Adrenal gland (tissue), 9 donors: ENCODE measurements at regions not wholly inside any gene's neighbourhood (a gene's known extent, or its start where the extent isn't known, plus 50 kb on each side); places are given as distances from the start of the nearest gene placed in this dataset.

Experiments
- DNase-seq, 7 donors: peaks; one replicate each; pipeline ENCODE4 v3.0.0-alpha.2; 2019 to 2020
- H3K27ac ChIP-seq, 5 donors: fragments of 200-600 bp; sonication (generic) in 4 of 5; 1 replicate in 3 of 5; 2 replicates in 2 of 5; pipeline versions ENCODE4 v1.5.1 to v1.8.0; 2016 to 2020; ENCODE audit warnings: mild to moderate bottlenecking in 1 of 5
- H3K27me3 ChIP-seq: fragments of 200-600 bp; 2 replicates; pipeline ENCODE4 v1.8.0; 2021
- H3K36me3 ChIP-seq, 2 donors: fragments of 200-600 bp; replicated peaks in 1 of 2; 1 replicate in 1 of 2; 2 replicates in 1 of 2; pipeline versions ENCODE4 v1.5.1 to v1.8.0; 2018 to 2022
- H3K4me1 ChIP-seq, 2 donors: fragments of 200-600 bp; replicated peaks in 1 of 2; 1 replicate in 1 of 2; 2 replicates in 1 of 2; pipeline versions ENCODE4 v1.5.1 to v1.8.0; 2018 to 2021
- H3K4me3 ChIP-seq, 4 donors: fragments of 200-600 bp; sonication (generic) in 3 of 4; one replicate each; pipeline ENCODE4 v1.5.1; 2016 to 2018
- H3K9me3 ChIP-seq, 3 donors: fragments of 200-600 bp; sonication (generic) in 1 of 3; replicated peaks in 1 of 3; 1 replicate in 2 of 3; 2 replicates in 1 of 3; pipeline versions ENCODE4 v1.5.1 to v1.8.0; 2016 to 2021
- POLR2A ChIP-seq, 2 donors: fragments of 450-650 bp; IDR thresholded peaks; one replicate each; pipeline ENCODE4 v1.6.1; 2017; ENCODE audit warnings: antibody characterized with exemption in 2 of 2, mild to moderate bottlenecking in 2 of 2, moderate library complexity in 1 of 2
- WGBS, 4 donors: extraction: QIAGEN DNeasy Blood & Tissue Kit in 2 of 4; methylation state at CpG; one replicate each; pipeline versions ENCODE4 v1.1.5 to v1.1.7; 2013 to 2017; 5-methylcytosine and 5-hydroxymethylcytosine counted together
- intact Hi-C, 2 donors: fragments of 100-400 bp; cut with DNase I; formaldehyde crosslinking; loops; one replicate each; pipeline versions ENCODE4 v1.14.1 to v1.15.0; 2022 to 2023
- TF ChIP-seq, protein P1 (sequence below), 6 experiments: fragments of 450-650 bp in 4 of 6; fragments of 200-600 bp in 2 of 6; sonication (generic) in 1 of 6; IDR thresholded peaks; 1 replicate in 5 of 6; 2 replicates in 1 of 6; pipeline versions ENCODE4 v1.5.1 to v1.8.0; 2016 to 2021; ENCODE audit warnings: antibody characterized with exemption in 6 of 6, mild to moderate bottlenecking in 2 of 6, moderate library complexity in 1 of 6
- donor health status: healthy with polysubstance abuse.
- donor health status: Bipolar disorder and iron deficiency.
- donor health status: DM: yes; HTN: yes; CAD: no.
- donor health status: DM: no; HTN: no; CAD: no.
- donor health status: DM: no; HTN: no; CAD: no.

DNA sequence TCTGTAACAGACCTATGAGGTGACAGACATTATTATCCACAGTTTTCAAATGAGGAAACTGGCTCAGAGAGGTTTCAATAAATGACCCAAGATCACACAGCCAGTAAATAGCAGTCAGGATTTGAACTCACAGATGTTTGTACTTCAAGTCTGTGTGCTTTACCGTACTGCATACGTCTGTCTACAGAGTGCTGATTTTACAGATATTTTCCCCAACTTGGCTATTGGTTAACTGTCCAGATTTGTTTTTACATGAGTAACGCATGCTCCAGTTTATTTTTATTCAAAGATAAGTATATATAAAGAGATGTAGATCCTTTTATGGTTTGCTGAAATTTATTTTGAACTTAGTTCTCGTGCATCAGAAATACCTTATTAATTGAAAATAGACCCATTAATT lies 65.7 kb upstream of the SLC38A2 start:
- no peaks in the 10 kb centered on the region for H3K27me3 ChIP-seq
- WGBS, 4 donors: 87 to 93% (median 90%) methylated on average over 4 of the region's 4 CpGs
- TF ChIP-seq POLR2A (IDR thresholded peaks at IDR 0.05): no peak
- TF ChIP-seq, protein P1, sequence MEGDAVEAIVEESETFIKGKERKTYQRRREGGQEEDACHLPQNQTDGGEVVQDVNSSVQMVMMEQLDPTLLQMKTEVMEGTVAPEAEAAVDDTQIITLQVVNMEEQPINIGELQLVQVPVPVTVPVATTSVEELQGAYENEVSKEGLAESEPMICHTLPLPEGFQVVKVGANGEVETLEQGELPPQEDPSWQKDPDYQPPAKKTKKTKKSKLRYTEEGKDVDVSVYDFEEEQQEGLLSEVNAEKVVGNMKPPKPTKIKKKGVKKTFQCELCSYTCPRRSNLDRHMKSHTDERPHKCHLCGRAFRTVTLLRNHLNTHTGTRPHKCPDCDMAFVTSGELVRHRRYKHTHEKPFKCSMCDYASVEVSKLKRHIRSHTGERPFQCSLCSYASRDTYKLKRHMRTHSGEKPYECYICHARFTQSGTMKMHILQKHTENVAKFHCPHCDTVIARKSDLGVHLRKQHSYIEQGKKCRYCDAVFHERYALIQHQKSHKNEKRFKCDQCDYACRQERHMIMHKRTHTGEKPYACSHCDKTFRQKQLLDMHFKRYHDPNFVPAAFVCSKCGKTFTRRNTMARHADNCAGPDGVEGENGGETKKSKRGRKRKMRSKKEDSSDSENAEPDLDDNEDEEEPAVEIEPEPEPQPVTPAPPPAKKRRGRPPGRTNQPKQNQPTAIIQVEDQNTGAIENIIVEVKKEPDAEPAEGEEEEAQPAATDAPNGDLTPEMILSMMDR (IDR thresholded peaks at IDR 0.05): no peak
- peaks cover 8 to 16% of the 10 kb centered on the region in 2 donors for H3K4me1 ChIP-seq
- DNase-seq: no peak
- intact Hi-C loops: no loop called here
- H3K36me3 ChIP-seq: no peaks in the 10 kb centered on the region
- H3K27ac ChIP-seq: no peak overlapping the region
- no peak overlapping the region for H3K4me3 ChIP-seq
- no peaks in the 10 kb centered on the region for H3K9me3 ChIP-seq

DNA sequence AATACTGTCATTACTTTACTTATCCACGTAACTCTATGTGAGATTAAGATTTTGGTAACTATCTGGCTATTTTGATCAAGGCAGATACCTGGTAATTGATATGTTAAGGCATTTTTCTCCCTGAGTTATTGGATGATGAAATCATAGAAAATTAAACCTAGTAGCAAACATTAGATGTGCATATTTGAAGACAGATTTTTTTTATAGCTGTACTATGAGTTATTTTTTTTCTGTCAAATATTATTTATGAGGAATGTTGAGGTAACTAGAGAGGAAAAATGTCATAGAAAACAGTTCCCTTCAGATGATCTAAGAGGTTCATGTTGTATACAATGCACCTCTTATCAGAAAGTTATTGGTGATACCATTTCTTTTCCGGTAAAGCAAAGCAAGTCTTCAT lies 64.9 kb upstream of the SLC38A2 start:
- intact Hi-C loops: no loop called here
- peaks cover 5 to 10% of the 10 kb centered on the region in 2 donors for H3K4me1 ChIP-seq
- H3K27me3 ChIP-seq: no peaks in the 10 kb centered on the region
- TF ChIP-seq POLR2A (IDR thresholded peaks at IDR 0.05): no peak
- TF ChIP-seq, protein P1 (IDR thresholded peaks at IDR 0.05): no peak
- 68 to 81% (median 70%) methylated on average over 2 of the region's 2 CpGs for WGBS, 4 donors
- H3K4me3 ChIP-seq: no peak overlapping the region
- no peak for DNase-seq
- H3K36me3 ChIP-seq: no peaks in the 10 kb centered on the region
- H3K9me3 ChIP-seq: no peaks in the 10 kb centered on the region
- no peak overlapping the region for H3K27ac ChIP-seq

DNA sequence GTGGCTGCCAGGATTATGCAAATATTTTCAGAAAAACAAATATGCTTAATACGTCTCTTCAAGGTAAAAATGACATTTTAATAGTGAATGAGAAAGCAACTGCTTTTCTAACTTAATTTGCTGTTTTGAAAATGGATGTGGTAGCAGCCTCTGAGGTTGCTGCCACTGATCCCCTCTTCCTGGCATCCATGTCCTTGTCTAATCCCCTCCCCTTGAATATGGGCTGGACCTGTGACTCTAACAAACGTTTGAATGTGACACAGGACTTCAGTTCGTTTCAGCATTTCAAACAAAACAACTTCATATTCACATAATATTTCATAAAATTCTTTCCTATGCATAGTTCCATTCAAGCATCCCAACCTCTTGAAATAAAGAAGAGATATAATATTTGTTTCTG lies 64.2 kb upstream of the SLC38A2 start:
- intact Hi-C loops: no loop called here
- no peak overlapping the region for H3K4me3 ChIP-seq
- H3K9me3 ChIP-seq: no peaks in the 10 kb centered on the region
- no peaks in the 10 kb centered on the region for H3K27me3 ChIP-seq
- no peaks in the 10 kb centered on the region for H3K36me3 ChIP-seq
- WGBS, 4 donors: 33 to 39% (median 36%) methylated on average over 3 of the region's 3 CpGs
- no peak for DNase-seq
- H3K4me1 ChIP-seq: peaks cover under 1 to 10% of the 10 kb centered on the region in 2 donors
- H3K27ac ChIP-seq: no peak overlapping the region
- TF ChIP-seq, protein P1 (IDR thresholded peaks at IDR 0.05): no peak
- no peak for TF ChIP-seq POLR2A (IDR thresholded peaks at IDR 0.05)

DNA sequence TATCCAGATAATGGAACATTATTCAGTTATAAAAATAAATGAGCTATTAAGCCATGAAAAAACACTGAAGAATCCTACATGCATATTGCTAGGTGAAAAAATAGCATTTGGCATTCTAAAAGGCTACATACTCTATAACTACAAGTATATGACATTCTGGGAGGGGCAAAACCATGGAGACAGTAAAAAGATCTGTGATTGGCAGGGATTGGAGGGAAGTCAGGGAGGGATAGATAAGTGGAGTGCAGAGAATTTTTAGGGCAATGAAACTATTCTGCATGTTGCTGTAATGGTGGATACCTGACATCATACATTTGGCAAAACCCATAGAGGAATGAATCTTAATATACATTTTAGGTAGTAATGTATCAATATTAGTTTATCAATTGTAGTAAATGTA lies 63.1 kb upstream of the SLC38A2 start:
- H3K36me3 ChIP-seq: no peaks in the 10 kb centered on the region
- no peak for DNase-seq
- intact Hi-C loops: no loop called here
- TF ChIP-seq, protein P1 (IDR thresholded peaks at IDR 0.05): no peak
- no peak for TF ChIP-seq POLR2A (IDR thresholded peaks at IDR 0.05)
- no peaks in the 10 kb centered on the region for H3K27me3 ChIP-seq
- no peaks in the 10 kb centered on the region for H3K9me3 ChIP-seq
- H3K27ac ChIP-seq: no peak overlapping the region
- H3K4me1 ChIP-seq: peaks cover 5 to 19% of the 10 kb centered on the region in 2 donors
- no peak overlapping the region for H3K4me3 ChIP-seq
